Activated T-cell treated with anti-CD3 and anti-CD28 coated beads, Interleukin-2, amount 50 U/mL, for 4 hours (primary cell): ENCODE measurements at regions not wholly inside any gene's neighbourhood (a gene's known extent, or its start where the extent isn't known, plus 50 kb on each side); places are given as distances from the start of the nearest gene placed in this dataset.
"Not testable (repeated sequence)": the region's sequence is repeated elsewhere in the genome, so short reads cannot be mapped to it uniquely, and the experiment has no call there.

Experiments used
- ATAC-seq, 2 donors: fragments of 200-7000 bp; cut with Tn5 transposase; one replicate each; pipeline ENCODE4 v1.10.0; 2021
- DNase-seq: peaks from one replicate; pipeline ENCODE4 v3.0.0-alpha.2; 2020
- H3K27me3 Mint-ChIP-seq: one replicate; pipeline ENCODE4 v1.8.0; 2021; ENCODE audit warnings: low read depth, mixed read lengths
- H3K36me3 Mint-ChIP-seq: one replicate; pipeline ENCODE4 v1.8.0; 2022; ENCODE audit warnings: mixed read lengths; ENCODE audit not compliant: insufficient read depth
- H3K4me1 Mint-ChIP-seq: one replicate; pipeline ENCODE4 v1.8.0; 2021; ENCODE audit warnings: low read depth, mixed read lengths
- H3K4me3 Mint-ChIP-seq: one replicate; pipeline ENCODE4 v1.8.0; 2021; ENCODE audit warnings: mild to moderate bottlenecking, moderate library complexity, mixed read lengths
- H3K9me3 Mint-ChIP-seq: one replicate; pipeline ENCODE4 v1.8.0; 2021; ENCODE audit warnings: mixed read lengths

GRCh38 chr12:95358111-95359083, 115.6 kb upstream of the METAP2 start:
- ATAC-seq: no peak
- no peaks in the 10 kb centered on the region for H3K36me3 Mint-ChIP-seq
- no peaks in the 10 kb centered on the region for H3K4me1 Mint-ChIP-seq
- no peak for DNase-seq
- no peaks in the 10 kb centered on the region for H3K27me3 Mint-ChIP-seq
- no peak overlapping the region for H3K4me3 Mint-ChIP-seq
- no peaks in the 10 kb centered on the region for H3K9me3 Mint-ChIP-seq

DNA sequence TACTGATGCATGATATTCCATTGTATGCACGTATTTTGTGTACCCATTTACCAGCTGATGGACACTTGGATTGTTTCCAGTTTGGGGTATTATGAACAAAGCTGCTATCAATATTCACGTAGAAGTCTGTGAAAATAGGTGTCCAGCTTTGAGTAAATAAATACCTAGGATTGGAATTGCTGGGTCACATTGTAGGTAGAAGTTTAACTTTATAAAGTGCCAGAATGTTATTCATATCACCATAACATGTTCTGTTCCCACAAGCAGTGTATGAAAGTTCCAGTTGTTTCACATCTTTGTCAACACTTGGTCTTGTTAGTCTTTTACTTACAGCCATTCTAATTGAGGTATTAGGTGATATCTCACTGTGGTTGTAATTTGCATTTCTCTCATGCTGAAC, 108.0 kb upstream of the METAP2 start:
- no peak for DNase-seq
- Mint-ChIP-seq H3K27me3 (peaks cover 2% of the 10 kb centered on the region), H3K9me3 (no peaks in the 10 kb centered on the region), H3K4me3 (no peak overlapping the region), H3K36me3 (no peaks in the 10 kb centered on the region), H3K4me1 (no peaks in the 10 kb centered on the region)
- ATAC-seq: no peak

DNA sequence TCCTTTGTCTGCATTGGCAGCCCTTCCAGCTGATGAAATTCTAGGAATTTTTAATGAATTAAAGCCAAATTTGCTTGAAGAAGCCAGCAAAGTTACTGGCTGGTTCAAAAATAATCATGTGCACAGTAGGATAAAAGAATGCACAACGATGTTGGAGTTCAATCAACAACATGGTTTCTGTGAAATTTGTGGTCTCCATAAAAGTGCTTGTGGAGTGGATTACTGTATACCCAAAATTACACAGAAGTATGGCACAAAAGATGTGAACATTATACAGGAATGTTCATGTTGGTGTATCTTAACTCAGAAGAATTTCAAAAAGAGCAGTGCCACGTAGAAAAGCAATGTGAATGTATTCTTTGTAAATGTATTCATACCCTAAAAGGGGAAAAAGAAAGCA, 105.0 kb upstream of the METAP2 start:
- Mint-ChIP-seq H3K36me3 (no peaks in the 10 kb centered on the region), H3K9me3 (no peaks in the 10 kb centered on the region), H3K4me3 (no peak overlapping the region), H3K4me1 (no peaks in the 10 kb centered on the region), H3K27me3 (peaks cover 3% of the 10 kb centered on the region)
- ATAC-seq (no peak), DNase-seq (no peak)

DNA sequence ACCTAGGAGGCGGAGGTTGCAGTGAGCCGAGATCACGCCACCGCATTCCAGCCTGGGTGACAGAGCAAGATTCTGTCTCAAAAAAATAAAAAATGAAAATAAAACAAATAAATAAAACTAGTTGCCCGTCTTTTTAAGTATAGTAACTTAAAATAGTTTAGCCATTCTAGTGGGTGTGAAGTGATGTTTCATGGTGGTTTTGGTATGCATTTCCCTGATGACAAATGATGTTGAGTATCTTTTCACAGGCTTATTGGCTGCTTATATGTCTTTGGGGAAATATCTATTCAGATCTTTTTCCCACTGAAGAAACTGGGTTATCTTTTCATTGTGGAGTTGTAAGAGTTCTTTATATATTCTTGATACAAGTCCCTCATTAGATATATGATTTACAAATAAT, 102.4 kb upstream of the METAP2 start:
- DNase-seq: no peak
- no peak for ATAC-seq
- Mint-ChIP-seq H3K9me3 (no peaks in the 10 kb centered on the region), H3K4me1 (no peaks in the 10 kb centered on the region), H3K36me3 (no peaks in the 10 kb centered on the region), H3K4me3 (no peak overlapping the region), H3K27me3 (peaks cover 1% of the 10 kb centered on the region)

GRCh38 chr12:95379481-95379880, 94.5 kb upstream of the METAP2 start:
- not testable (repeated sequence) for ATAC-seq, H3K9me3 Mint-ChIP-seq, H3K27me3 Mint-ChIP-seq, H3K4me1 Mint-ChIP-seq, H3K4me3 Mint-ChIP-seq, DNase-seq, H3K36me3 Mint-ChIP-seq

GRCh38 chr12:95380334-95380733, 93.6 kb upstream of the METAP2 start:
- not testable (repeated sequence) for H3K9me3 Mint-ChIP-seq, H3K4me1 Mint-ChIP-seq, H3K27me3 Mint-ChIP-seq, H3K36me3 Mint-ChIP-seq, ATAC-seq, H3K4me3 Mint-ChIP-seq, DNase-seq

GRCh38 chr12:95380997-95381786, 92.8 kb upstream of the METAP2 start:
- Mint-ChIP-seq H3K9me3 (no peaks in the 10 kb centered on the region), H3K4me3 (no peak overlapping the region), H3K4me1 (no peaks in the 10 kb centered on the region), H3K36me3 (no peaks in the 10 kb centered on the region), H3K27me3 (no peaks in the 10 kb centered on the region)
- DNase-seq: no peak
- ATAC-seq: no peak

DNA sequence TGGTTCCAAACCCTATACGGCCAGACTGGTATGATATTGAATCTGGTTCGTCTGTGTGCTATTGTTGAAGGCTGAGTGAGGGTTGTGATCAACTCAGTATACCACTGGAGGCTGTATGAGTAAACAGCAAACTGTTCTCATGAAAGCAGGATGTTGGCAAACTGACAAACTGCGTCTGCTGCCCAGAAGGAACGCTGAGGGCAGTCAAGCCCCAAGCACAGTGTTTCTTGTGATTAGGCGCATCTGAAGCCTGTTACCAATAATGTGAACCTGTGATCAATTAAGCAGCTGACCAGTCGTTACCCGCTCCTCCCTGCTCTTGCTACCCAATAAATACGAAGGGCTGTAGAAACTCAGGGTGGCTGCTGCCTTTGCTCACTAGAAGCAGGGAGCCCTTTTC, 90.0 kb upstream of the METAP2 start:
- DNase-seq, H3K36me3 Mint-ChIP-seq, H3K9me3 Mint-ChIP-seq, ATAC-seq, H3K4me3 Mint-ChIP-seq, H3K4me1 Mint-ChIP-seq, H3K27me3 Mint-ChIP-seq: not testable (repeated sequence)

GRCh38 chr12:95384785-95385184, 89.2 kb upstream of the METAP2 start:
- no peak for ATAC-seq
- Mint-ChIP-seq H3K4me3 (no peak overlapping the region), H3K4me1 (no peaks in the 10 kb centered on the region), H3K27me3 (no peaks in the 10 kb centered on the region), H3K36me3 (no peaks in the 10 kb centered on the region), H3K9me3 (no peaks in the 10 kb centered on the region)
- no peak for DNase-seq

- H3K36me3 Mint-ChIP-seq: no peaks in the 10 kb centered on the region
- no peaks in the 10 kb centered on the region for H3K9me3 Mint-ChIP-seq
- no peak overlapping the region for H3K4me3 Mint-ChIP-seq
- H3K4me1 Mint-ChIP-seq: no peaks in the 10 kb centered on the region
- ATAC-seq: no peak
- no peaks in the 10 kb centered on the region for H3K27me3 Mint-ChIP-seq
- DNase-seq: no peak
Observed at GRCh38 chr12:95385246-95386035, 88.5 kb upstream of the METAP2 start.

DNA sequence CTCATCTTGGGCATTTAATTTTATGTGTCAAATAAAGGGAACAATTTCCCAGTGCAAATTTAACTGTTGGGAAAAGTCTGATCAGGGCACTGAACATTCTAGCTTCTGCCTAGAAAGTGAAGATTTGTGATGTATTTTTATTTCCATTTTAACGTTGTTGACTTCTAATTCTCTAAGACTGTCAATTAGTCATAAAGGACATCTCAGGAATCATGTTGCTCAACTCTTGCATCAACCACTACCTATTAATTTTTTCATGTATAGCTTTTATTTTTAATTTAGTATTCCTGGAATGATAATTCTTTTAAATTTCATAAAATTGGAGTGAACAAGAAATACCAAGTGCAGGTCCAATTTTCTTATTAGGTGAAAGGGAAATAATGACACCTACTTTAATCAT, 87.9 kb upstream of the METAP2 start:
- DNase-seq: no peak
- Mint-ChIP-seq H3K9me3 (no peaks in the 10 kb centered on the region), H3K4me3 (no peak overlapping the region), H3K27me3 (no peaks in the 10 kb centered on the region), H3K36me3 (no peaks in the 10 kb centered on the region), H3K4me1 (no peaks in the 10 kb centered on the region)
- ATAC-seq: no peak

DNA sequence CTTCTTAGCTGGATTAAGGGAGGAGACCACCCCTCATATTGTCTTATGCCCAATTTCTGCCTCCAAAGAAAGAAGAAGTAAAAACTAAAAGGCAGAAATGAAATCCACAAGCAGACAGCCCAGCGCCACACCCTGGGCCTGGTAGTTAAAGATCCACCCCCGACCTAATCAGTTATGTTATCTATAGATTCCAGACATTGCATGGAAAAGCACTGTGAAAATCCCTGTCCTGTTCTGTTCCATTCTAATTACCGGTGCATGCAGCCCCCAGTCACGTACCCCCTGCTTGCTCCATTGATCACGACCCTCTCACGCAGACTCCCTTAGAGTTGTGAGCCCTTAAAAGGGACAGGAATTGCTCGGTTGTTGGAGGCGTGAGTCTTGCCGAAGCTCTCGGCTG, 85.7 kb upstream of the METAP2 start:
- H3K4me1 Mint-ChIP-seq, H3K4me3 Mint-ChIP-seq, H3K36me3 Mint-ChIP-seq, ATAC-seq, DNase-seq, H3K9me3 Mint-ChIP-seq, H3K27me3 Mint-ChIP-seq: not testable (repeated sequence)

DNA sequence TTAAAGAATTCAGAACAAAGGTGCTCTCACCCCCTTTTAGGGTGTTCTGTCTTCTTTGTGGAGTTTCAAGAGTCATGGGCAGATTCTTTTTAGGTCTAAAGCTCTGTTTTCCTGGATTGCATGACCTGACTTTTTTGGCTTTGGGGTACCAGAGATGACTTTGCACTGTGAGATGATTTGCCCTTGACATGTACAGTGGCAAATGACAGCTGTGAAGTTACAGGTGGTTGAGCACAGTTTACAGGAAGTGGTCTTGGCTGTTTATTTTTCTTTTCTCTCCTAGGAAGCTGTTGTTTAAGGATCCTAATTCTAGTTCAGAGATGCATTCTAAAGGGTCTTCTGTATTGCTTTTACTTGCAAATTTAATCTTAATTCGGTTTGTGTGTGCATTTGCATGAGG, 83.8 kb upstream of the METAP2 start:
- no peaks in the 10 kb centered on the region for H3K36me3 Mint-ChIP-seq
- H3K4me1 Mint-ChIP-seq: no peaks in the 10 kb centered on the region
- no peak for DNase-seq
- no peak overlapping the region for H3K4me3 Mint-ChIP-seq
- H3K27me3 Mint-ChIP-seq: peaks cover 3% of the 10 kb centered on the region
- peaks cover 5% of the 10 kb centered on the region for H3K9me3 Mint-ChIP-seq
- no peak for ATAC-seq

GRCh38 chr12:95390932-95391331, 83.0 kb upstream of the METAP2 start:
- ATAC-seq (no peak), DNase-seq (no peak)
- Mint-ChIP-seq H3K9me3 (peaks cover 5% of the 10 kb centered on the region), H3K36me3 (no peaks in the 10 kb centered on the region), H3K27me3 (peaks cover 3% of the 10 kb centered on the region), H3K4me1 (no peaks in the 10 kb centered on the region), H3K4me3 (no peak overlapping the region)
